SK-N-SH treated with all-trans-retinoic acid at 6 μM for 48 hours (cell line): ENCODE measurements at regions not wholly inside any gene's neighbourhood (a gene's known extent, or its start where the extent isn't known, plus 50 kb on each side); places are given as distances from the start of the nearest gene placed in this dataset.

Source experiments
- ATAC-seq: fragments of 200-7000 bp; cut with Tn5 transposase; 3 replicates; pipeline ENCODE4 v1.9.1; 2020; ENCODE audit warnings: mild to moderate bottlenecking, moderate library complexity
- ARNTL ChIP-seq: fragments of 450-650 bp; formaldehyde crosslinking; IDR thresholded peaks from 2 replicates; pipeline ENCODE4 v1.5.0; 2020; ENCODE audit warnings: low read depth, mild to moderate bottlenecking, moderate library complexity, borderline replicate concordance
- BACH2 ChIP-seq: fragments of 250-450 bp; sonication (Bioruptor Pico); IDR thresholded peaks from 2 replicates; pipeline ENCODE4 v1.9.0; 2021; ENCODE audit warnings: mild to moderate bottlenecking, borderline replicate concordance
- CSDC2 ChIP-seq: fragments of 250-450 bp; sonication (Bioruptor Pico); IDR thresholded peaks from 2 replicates; pipeline ENCODE4 v1.5.0; 2020; ENCODE audit warnings: mild to moderate bottlenecking, moderate library complexity
- ESRRG ChIP-seq: fragments of 250-450 bp; sonication (Bioruptor Pico); IDR thresholded peaks from 2 replicates; pipeline ENCODE4 v1.6.1; 2021; ENCODE audit warnings: mild to moderate bottlenecking
- GLIS3 ChIP-seq: fragments of 250-450 bp; sonication (Bioruptor Pico); IDR thresholded peaks from 2 replicates; pipeline ENCODE4 v1.5.0; 2020; ENCODE audit warnings: mild to moderate bottlenecking, moderate library complexity
- OSR1 ChIP-seq: fragments of 250-450 bp; sonication (Bioruptor Pico); IDR thresholded peaks from 2 replicates; pipeline ENCODE4 v1.8.0; 2022; ENCODE audit warnings: moderate library complexity, mild to moderate bottlenecking, inconsistent platforms
- PATZ1 ChIP-seq: fragments of 250-450 bp; sonication (Bioruptor Pico); IDR thresholded peaks from 2 replicates; pipeline ENCODE4 v1.8.0; 2020; ENCODE audit warnings: mild to moderate bottlenecking, moderate library complexity, borderline replicate concordance
- PPARA ChIP-seq: fragments of 250-450 bp; sonication (Bioruptor Pico); IDR thresholded peaks from 2 replicates; pipeline ENCODE4 v1.5.0; 2020; ENCODE audit warnings: mild to moderate bottlenecking, borderline replicate concordance
- RARB ChIP-seq: fragments of 250-450 bp; sonication (Bioruptor Pico); IDR thresholded peaks from 2 replicates; pipeline ENCODE4 v1.8.0; 2021; ENCODE audit warnings: mild to moderate bottlenecking, moderate library complexity
- SNAI2 ChIP-seq: fragments of 250-450 bp; sonication (Bioruptor Pico); IDR thresholded peaks from 2 replicates; pipeline ENCODE4 v1.5.0; 2020; ENCODE audit warnings: mild to moderate bottlenecking, moderate library complexity
- TCF4 ChIP-seq: fragments of 250-450 bp; sonication (Bioruptor Pico); IDR thresholded peaks from 2 replicates; pipeline ENCODE4 v1.8.0; 2021; ENCODE audit warnings: mild to moderate bottlenecking, moderate library complexity, borderline replicate concordance
- TOX ChIP-seq: fragments of 250-450 bp; sonication (Bioruptor Pico); IDR thresholded peaks from 2 replicates; pipeline ENCODE4 v1.8.0; 2021; ENCODE audit warnings: mild to moderate bottlenecking, moderate library complexity, borderline replicate concordance
- ZC3H10 ChIP-seq: fragments of 250-450 bp; sonication (Bioruptor Pico); IDR thresholded peaks from 2 replicates; pipeline ENCODE4 v1.5.1; 2021; ENCODE audit warnings: mild to moderate bottlenecking, moderate library complexity
- ZNF565 ChIP-seq: fragments of 450-650 bp; formaldehyde crosslinking; conservative IDR thresholded peaks from 2 replicates; pipeline ENCODE4 v1.5.0; 2020; ENCODE audit warnings: low read depth, mild to moderate bottlenecking, moderate library complexity
- ZNF70 ChIP-seq: fragments of 450-650 bp; formaldehyde crosslinking; IDR thresholded peaks from 2 replicates; pipeline ENCODE4 v1.5.0; 2020; ENCODE audit warnings: mild to moderate bottlenecking, moderate library complexity
- TF ChIP-seq, protein P1 (sequence below): fragments of 250-450 bp; sonication (Bioruptor Pico); IDR thresholded peaks from 2 replicates; pipeline ENCODE4 v1.5.0; 2020; ENCODE audit warnings: mild to moderate bottlenecking, moderate library complexity
- TF ChIP-seq, protein P2 (sequence below): fragments of 250-450 bp; sonication (Bioruptor Pico); IDR thresholded peaks from 2 replicates; pipeline ENCODE4 v1.5.1; 2020; ENCODE audit warnings: low read depth, mild to moderate bottlenecking, moderate library complexity
- TF ChIP-seq, protein P3 (sequence below): fragments of 250-450 bp; sonication (Bioruptor Pico); IDR thresholded peaks from 2 replicates; pipeline ENCODE4 v1.5.1; 2021; ENCODE audit warnings: mild to moderate bottlenecking, moderate library complexity
- TF ChIP-seq, protein P4 (sequence below): fragments of 250-450 bp; sonication (Bioruptor Pico); IDR thresholded peaks from 2 replicates; pipeline ENCODE4 v1.8.0; 2021; ENCODE audit warnings: low read depth, mild to moderate bottlenecking, moderate library complexity, borderline replicate concordance

- ATAC-seq, result no peak
- TF ChIP-seq BACH2, result no peak
- TF ChIP-seq OSR1, result no peak
- TF ChIP-seq ZNF565, result no peak
- no peak for TF ChIP-seq ARNTL (CRISPR knock-in tag)
- TF ChIP-seq, protein P1, sequence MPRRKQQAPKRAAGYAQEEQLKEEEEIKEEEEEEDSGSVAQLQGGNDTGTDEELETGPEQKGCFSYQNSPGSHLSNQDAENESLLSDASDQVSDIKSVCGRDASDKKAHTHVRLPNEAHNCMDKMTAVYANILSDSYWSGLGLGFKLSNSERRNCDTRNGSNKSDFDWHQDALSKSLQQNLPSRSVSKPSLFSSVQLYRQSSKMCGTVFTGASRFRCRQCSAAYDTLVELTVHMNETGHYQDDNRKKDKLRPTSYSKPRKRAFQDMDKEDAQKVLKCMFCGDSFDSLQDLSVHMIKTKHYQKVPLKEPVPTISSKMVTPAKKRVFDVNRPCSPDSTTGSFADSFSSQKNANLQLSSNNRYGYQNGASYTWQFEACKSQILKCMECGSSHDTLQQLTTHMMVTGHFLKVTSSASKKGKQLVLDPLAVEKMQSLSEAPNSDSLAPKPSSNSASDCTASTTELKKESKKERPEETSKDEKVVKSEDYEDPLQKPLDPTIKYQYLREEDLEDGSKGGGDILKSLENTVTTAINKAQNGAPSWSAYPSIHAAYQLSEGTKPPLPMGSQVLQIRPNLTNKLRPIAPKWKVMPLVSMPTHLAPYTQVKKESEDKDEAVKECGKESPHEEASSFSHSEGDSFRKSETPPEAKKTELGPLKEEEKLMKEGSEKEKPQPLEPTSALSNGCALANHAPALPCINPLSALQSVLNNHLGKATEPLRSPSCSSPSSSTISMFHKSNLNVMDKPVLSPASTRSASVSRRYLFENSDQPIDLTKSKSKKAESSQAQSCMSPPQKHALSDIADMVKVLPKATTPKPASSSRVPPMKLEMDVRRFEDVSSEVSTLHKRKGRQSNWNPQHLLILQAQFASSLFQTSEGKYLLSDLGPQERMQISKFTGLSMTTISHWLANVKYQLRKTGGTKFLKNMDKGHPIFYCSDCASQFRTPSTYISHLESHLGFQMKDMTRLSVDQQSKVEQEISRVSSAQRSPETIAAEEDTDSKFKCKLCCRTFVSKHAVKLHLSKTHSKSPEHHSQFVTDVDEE (CRISPR knock-in tag), result no peak
- no peak for TF ChIP-seq ZNF70 (CRISPR knock-in tag)
- no peak for TF ChIP-seq TCF4
- TF ChIP-seq, all 23 proteins: peak for 0
Observed at GRCh38 chr5:54746777-54747398, 229.3 kb downstream of the SNX18 start.

DNA sequence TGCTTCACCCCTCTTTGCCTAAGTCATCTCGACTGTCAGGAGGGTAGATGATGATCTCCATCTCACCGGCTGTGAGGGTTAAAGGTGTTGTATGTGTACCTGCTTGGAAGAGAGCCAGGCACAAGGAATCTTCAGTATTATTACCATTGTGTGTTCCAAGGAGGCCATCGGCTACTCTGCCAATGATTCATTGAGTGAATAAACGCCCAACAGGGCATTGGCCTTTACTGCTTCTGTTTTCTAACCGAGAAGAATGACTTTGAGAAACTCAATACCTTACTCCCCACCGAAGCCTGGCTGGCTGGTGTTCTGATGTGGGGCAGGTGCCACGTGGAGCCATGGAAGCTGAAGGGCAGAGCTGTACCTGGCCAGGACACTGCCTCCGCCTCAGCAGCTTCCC lies 228.8 kb downstream of the SNX18 start:
- no peak for ATAC-seq
- TF ChIP-seq ESRRG (CRISPR knock-in tag) (no peak), PPARA (no peak)
- TF ChIP-seq, protein P2, sequence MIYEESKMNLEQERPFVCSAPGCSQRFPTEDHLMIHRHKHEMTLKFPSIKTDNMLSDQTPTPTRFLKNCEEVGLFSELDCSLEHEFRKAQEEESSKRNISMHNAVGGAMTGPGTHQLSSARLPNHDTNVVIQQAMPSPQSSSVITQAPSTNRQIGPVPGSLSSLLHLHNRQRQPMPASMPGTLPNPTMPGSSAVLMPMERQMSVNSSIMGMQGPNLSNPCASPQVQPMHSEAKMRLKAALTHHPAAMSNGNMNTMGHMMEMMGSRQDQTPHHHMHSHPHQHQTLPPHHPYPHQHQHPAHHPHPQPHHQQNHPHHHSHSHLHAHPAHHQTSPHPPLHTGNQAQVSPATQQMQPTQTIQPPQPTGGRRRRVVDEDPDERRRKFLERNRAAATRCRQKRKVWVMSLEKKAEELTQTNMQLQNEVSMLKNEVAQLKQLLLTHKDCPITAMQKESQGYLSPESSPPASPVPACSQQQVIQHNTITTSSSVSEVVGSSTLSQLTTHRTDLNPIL, result no peak

DNA sequence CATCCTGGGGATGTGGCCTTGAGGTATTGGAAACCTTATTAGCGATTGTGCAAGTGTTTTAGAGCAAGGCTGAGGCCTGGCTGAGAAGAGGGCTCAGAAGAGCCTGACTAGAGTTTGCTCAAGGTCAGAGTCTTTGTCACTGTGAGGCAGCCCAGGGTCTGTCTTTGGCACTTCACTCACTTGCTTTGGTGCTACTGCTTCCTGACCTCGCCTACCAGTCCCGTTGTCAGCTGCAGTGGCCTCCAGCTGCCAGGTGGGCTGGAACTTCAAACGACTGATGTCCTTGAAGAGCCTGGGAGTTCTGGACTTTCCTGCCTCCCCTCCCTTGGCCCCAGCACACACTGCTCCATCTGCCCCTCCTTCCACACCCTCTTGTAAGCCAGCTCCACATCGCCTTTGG lies 228.0 kb downstream of the SNX18 start:
- no peak for ATAC-seq
- TF ChIP-seq GLIS3 (no peak), ZNF70 (CRISPR knock-in tag) (no peak), ARNTL (CRISPR knock-in tag) (no peak), CSDC2 (no peak), RARB (no peak), PATZ1 (CRISPR knock-in tag) (no peak), ESRRG (CRISPR knock-in tag) (no peak), BACH2 (no peak)
- TF ChIP-seq, protein P3, sequence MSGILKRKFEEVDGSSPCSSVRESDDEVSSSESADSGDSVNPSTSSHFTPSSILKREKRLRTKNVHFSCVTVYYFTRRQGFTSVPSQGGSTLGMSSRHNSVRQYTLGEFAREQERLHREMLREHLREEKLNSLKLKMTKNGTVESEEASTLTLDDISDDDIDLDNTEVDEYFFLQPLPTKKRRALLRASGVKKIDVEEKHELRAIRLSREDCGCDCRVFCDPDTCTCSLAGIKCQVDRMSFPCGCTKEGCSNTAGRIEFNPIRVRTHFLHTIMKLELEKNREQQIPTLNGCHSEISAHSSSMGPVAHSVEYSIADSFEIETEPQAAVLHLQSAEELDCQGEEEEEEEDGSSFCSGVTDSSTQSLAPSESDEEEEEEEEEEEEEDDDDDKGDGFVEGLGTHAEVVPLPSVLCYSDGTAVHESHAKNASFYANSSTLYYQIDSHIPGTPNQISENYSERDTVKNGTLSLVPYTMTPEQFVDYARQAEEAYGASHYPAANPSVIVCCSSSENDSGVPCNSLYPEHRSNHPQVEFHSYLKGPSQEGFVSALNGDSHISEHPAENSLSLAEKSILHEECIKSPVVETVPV (CRISPR knock-in tag), result no peak
- TF ChIP-seq, protein P2, result no peak

- ATAC-seq, result peak; percentile 87
- TF ChIP-seq PPARA (no peak), ZC3H10 (CRISPR knock-in tag) (no peak), SNAI2 (CRISPR knock-in tag) (no peak), TOX (CRISPR knock-in tag) (no peak)
- TF ChIP-seq, protein P4, sequence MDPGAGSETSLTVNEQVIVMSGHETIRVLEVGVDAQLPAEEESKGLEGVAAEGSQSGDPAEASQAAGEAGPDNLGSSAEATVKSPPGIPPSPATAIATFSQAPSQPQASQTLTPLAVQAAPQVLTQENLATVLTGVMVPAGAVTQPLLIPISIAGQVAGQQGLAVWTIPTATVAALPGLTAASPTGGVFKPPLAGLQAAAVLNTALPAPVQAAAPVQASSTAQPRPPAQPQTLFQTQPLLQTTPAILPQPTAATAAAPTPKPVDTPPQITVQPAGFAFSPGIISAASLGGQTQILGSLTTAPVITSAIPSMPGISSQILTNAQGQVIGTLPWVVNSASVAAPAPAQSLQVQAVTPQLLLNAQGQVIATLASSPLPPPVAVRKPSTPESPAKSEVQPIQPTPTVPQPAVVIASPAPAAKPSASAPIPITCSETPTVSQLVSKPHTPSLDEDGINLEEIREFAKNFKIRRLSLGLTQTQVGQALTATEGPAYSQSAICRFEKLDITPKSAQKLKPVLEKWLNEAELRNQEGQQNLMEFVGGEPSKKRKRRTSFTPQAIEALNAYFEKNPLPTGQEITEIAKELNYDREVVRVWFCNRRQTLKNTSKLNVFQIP (CRISPR knock-in tag), result no peak
Observed at GRCh38 chr5:54743997-54744788, 226.6 kb downstream of the SNX18 start.
